ENCODE measurements at regions not wholly inside any gene's neighbourhood (a gene's known extent, or its start where the extent isn't known, plus 50 kb on each side); places are given as distances from the start of the nearest gene placed in this dataset.

DNA sequence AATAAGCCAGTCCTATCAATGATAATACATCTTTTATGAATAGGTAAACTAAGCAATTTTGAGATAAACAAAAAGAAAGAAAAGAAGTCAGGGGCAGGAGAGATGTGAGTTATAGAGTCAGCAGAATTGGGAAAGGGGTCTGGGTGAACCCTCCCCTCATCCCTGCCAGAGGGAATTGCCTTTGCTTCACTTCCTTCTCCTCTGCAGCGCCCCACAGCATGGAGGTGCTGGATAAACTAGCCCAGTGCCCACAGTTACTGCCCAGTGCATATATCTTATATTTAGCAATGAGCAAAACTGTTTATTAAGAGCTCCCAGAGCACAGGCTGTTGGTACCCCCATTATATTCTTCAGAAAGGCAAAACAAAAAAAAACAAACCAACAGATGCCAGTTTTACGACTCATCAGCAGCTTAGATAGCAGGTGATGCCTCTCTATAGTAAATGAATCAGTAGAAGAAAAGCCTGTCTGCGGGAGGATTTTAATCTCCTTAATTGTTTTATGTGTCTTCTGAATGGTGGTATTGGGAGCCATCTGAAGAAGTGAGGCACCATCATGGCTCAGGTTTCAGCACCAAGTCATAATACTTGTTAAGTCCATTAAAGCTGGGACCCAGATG lies 419.2 kb downstream of the EPM2A start:
- H3K27ac ChIP-seq: peak overlapping the region; percentile 44
- peak; percentile 41 for DNase-seq
- TF ChIP-seq, protein P1, sequence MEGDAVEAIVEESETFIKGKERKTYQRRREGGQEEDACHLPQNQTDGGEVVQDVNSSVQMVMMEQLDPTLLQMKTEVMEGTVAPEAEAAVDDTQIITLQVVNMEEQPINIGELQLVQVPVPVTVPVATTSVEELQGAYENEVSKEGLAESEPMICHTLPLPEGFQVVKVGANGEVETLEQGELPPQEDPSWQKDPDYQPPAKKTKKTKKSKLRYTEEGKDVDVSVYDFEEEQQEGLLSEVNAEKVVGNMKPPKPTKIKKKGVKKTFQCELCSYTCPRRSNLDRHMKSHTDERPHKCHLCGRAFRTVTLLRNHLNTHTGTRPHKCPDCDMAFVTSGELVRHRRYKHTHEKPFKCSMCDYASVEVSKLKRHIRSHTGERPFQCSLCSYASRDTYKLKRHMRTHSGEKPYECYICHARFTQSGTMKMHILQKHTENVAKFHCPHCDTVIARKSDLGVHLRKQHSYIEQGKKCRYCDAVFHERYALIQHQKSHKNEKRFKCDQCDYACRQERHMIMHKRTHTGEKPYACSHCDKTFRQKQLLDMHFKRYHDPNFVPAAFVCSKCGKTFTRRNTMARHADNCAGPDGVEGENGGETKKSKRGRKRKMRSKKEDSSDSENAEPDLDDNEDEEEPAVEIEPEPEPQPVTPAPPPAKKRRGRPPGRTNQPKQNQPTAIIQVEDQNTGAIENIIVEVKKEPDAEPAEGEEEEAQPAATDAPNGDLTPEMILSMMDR (IDR thresholded peaks at IDR 0.05; ENCODE audit: low read depth, low read length): no peak
- H3K36me3 ChIP-seq: no peaks in the 10 kb centered on the region
- no peaks in the 10 kb centered on the region for H3K9me3 ChIP-seq (ENCODE audit: severe bottlenecking)
- H3K4me3 ChIP-seq (ENCODE audit: low read depth, low read length): no peak overlapping the region
- H3K27me3 ChIP-seq (ENCODE audit: insufficient read depth, low read depth, severe bottlenecking): no peaks in the 10 kb centered on the region

DNA sequence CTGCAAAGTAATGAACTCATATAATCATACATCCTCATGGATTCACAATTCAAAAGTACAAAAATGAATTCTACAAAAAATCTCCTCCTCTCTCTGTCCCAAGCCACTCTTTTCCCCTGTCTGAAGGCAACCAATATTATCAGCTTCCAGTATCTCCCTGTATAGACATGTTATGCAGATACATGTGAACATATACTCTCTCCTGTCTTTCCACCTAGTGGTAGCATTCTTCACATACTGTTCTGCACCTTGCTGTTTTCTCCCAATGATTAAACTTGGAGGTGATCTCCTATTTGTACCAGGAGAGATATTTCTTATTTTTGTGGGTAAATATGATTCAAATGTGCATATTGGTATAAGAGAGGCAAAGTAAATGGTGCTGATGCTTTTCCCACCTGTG lies 416.4 kb downstream of the EPM2A start:
- TF ChIP-seq, protein P1 (IDR thresholded peaks at IDR 0.05; ENCODE audit: low read depth, low read length): 0 out of 2 replicates have a peak, but pooled peaks have one; percentile 5
- Histone ChIP-seq H3K27me3 (ENCODE audit: insufficient read depth, low read depth, severe bottlenecking) (no peaks in the 10 kb centered on the region), H3K9me3 (ENCODE audit: severe bottlenecking) (no peaks in the 10 kb centered on the region), H3K27ac (no peak overlapping the region), H3K36me3 (no peaks in the 10 kb centered on the region), H3K4me3 (ENCODE audit: low read depth, low read length) (no peak overlapping the region)
- DNase-seq: no peak

DNA sequence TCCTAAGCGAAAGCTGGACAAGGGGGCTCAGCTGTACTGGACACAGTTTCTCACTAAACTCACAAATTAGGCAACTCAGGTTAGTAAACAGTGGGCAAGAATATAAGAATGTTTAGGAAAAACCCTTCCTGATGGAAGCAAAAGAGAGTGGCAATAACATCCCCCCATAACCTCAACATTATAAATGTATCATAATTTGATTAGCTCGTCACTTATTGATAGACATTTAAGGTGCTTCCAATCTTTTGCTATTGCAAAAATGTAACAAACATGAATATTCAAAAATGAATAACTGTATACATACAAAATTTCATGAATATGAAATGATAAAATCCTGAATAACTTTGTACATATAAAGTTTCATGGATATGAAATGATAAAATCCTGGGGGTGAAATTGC lies 415.7 kb downstream of the EPM2A start:
- no peak for DNase-seq
- Histone ChIP-seq H3K4me3 (ENCODE audit: low read depth, low read length) (no peak overlapping the region), H3K36me3 (no peaks in the 10 kb centered on the region), H3K27ac (no peak overlapping the region), H3K9me3 (ENCODE audit: severe bottlenecking) (no peaks in the 10 kb centered on the region), H3K27me3 (ENCODE audit: insufficient read depth, low read depth, severe bottlenecking) (no peaks in the 10 kb centered on the region)
- TF ChIP-seq, protein P1 (IDR thresholded peaks at IDR 0.05; ENCODE audit: low read depth, low read length): no peak

DNA sequence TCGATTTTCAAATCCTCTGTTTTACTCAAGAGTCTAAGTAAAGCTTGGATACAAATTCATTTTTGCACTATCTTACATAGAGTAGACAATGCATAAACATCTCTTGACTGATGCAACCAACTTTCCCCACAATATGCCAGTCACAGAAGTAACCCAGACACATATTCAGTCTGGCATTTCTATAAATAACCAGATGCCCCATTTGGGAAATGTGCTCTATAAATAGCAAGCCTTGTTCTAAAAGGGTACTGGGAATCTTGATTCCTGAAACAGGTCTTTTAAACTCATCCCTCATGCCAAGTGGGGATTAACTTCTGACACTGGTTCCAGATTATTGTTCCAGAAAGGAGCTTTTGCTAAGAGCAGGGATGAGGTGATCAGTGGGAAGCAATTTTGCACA lies 411.7 kb downstream of the EPM2A start:
- no peak overlapping the region for H3K4me3 ChIP-seq (ENCODE audit: low read depth, low read length)
- DNase-seq: peak; percentile 14
- no peak overlapping the region for H3K27ac ChIP-seq
- H3K36me3 ChIP-seq: no peaks in the 10 kb centered on the region
- no peaks in the 10 kb centered on the region for H3K27me3 ChIP-seq (ENCODE audit: insufficient read depth, low read depth, severe bottlenecking)
- H3K9me3 ChIP-seq (ENCODE audit: severe bottlenecking): no peaks in the 10 kb centered on the region
- TF ChIP-seq, protein P1 (IDR thresholded peaks at IDR 0.05; ENCODE audit: low read depth, low read length): no peak

DNA sequence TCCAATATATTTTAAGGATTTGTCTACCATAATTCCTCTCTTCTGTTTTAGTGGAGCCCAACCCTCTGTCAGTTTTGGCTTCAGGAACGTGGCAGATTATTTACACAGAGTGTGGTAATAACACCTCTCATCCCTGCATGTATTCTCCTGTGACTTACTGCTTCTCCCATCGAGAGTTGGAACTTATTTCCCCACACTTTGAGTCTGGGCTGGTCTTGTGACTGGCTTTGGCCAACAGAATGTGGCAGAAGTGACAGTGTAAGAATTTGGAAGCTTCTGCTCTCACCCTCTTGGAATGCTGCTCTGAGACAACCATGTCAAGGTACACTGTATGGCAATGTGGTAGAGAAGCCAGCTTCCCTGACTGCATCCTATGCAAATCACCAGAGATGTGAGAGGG lies 407.7 kb downstream of the EPM2A start:
- TF ChIP-seq, protein P1 (IDR thresholded peaks at IDR 0.05; ENCODE audit: low read depth, low read length): no peak
- no peak for DNase-seq
- H3K9me3 ChIP-seq (ENCODE audit: severe bottlenecking): no peaks in the 10 kb centered on the region
- H3K4me3 ChIP-seq (ENCODE audit: low read depth, low read length): no peak overlapping the region
- H3K27ac ChIP-seq: no peak overlapping the region
- H3K27me3 ChIP-seq (ENCODE audit: insufficient read depth, low read depth, severe bottlenecking): no peaks in the 10 kb centered on the region
- no peaks in the 10 kb centered on the region for H3K36me3 ChIP-seq

DNA sequence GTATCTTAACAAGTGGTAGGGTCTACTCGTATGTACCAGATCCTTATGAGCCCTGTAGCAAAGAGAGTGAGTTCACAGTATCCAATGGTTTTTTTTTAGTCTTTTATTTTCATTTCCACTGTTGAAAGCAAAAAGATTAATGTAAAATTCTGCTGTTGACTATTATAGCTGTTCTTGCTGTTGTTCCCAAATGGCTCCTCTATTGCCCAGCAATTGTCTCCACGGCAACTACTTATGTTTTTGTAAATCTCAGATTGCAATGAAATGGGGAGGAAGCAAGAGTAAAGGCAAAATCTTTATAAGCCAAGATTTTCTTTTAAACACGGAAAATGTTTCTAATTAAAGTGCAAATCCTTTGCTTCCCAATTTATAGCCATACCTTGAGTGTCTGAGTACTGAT lies 406.1 kb downstream of the EPM2A start:
- Histone ChIP-seq H3K27ac (no peak overlapping the region), H3K9me3 (ENCODE audit: severe bottlenecking) (no peaks in the 10 kb centered on the region), H3K27me3 (ENCODE audit: insufficient read depth, low read depth, severe bottlenecking) (no peaks in the 10 kb centered on the region), H3K36me3 (no peaks in the 10 kb centered on the region), H3K4me3 (ENCODE audit: low read depth, low read length) (no peak overlapping the region)
- TF ChIP-seq, protein P1 (IDR thresholded peaks at IDR 0.05; ENCODE audit: low read depth, low read length): no peak
- no peak for DNase-seq

Data from WERI-Rb-1 (cell line).